Jurkat, Clone E6-1 (cell line): ENCODE measurements at regions not wholly inside any gene's neighbourhood (a gene's known extent, or its start where the extent isn't known, plus 50 kb on each side); places are given as distances from the start of the nearest gene placed in this dataset.

Experiments
- DNase-seq: peaks from one replicate; pipeline ENCODE4 v3.0.0-alpha.2; 2011; ENCODE audit warnings: low read depth, low spot score
- H3K4me3 ChIP-seq: 2 replicates; pipeline ENCODE4 v1.5.1; 2011; ENCODE audit warnings: mild to moderate bottlenecking, low read length, control low read depth, moderate library complexity

DNA sequence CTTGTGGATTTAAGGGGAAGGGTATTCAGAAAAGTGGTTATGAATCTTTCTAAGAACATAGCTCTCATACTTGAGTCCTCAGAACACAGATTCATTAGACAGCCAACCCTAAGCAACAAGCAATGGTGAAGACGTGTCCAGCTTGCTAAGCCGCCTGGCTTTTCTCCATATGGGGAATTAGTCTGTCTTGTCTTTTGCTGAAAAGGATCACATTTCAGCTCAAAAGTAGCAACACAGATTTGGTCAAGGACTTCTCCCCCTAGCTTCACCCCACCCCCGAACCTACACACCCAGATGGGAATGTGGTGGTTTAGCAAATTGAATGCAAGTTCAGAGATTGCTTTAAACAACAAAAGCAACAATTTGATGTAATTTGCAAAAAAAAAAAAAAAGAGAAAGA is 103.3 kb upstream of the RASGEF1B start:
- H3K4me3 ChIP-seq, result no peak overlapping the region
- DNase-seq, result no peak

DNA sequence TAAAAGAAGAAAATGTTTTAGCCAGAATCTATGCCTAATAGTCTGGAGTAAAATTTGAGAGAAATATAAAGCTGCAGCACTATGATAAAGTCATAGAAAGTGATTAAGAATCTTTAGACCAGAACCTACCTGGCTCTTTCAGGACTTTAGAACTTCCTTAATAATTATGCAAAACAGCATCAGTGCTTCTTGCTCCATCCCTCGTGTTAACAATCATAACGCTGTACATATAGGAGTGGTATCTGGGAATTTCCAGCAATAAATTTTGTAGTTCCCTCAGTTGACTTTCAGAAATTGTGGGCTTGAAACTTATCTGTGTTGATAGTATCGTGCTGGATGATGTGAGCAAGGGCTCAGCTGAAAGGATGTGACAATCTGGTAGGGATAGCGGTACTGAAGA is 102.1 kb upstream of the RASGEF1B start:
- no peak for DNase-seq
- H3K4me3 ChIP-seq, result no peak overlapping the region

DNA sequence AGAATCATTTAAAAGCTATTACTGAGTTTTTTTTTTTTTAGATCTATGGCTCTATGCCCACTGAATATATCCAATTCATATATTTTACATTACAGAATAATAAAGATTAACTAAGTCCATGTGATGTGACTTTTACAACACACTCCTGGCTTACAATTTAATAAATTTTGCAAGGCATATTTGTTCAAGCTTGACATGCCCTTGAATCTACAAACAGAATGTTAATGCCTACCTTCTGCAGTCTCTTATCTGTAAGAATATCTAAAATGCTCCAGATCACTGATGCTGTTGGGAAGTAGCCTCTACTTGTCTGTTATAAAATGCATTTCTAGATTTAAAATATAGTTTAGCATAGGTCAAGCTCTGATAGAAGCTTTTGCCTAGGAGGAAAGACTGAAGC is 100.7 kb upstream of the RASGEF1B start:
- no peak overlapping the region for H3K4me3 ChIP-seq
- DNase-seq, result no peak

DNA sequence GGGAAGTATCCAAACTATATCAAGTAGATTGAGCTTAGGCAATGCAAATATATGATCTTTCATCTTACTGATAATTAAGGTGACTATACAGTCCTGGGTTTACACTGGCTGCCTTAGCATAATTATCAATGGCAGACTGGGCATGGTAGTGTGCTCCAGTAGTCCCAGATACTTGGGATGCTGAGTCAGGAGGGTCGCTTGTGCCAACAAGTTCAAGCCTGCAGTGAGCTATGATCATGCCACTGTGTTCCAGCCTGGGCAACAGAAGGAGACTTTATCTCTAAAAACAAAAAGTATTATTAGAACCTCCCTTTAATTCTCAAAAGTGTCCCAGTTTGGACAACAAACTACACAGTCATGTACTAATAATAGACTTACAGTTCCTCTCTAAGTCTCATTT is 99.4 kb upstream of the RASGEF1B start:
- H3K4me3 ChIP-seq, result no peak overlapping the region
- no peak for DNase-seq

DNA sequence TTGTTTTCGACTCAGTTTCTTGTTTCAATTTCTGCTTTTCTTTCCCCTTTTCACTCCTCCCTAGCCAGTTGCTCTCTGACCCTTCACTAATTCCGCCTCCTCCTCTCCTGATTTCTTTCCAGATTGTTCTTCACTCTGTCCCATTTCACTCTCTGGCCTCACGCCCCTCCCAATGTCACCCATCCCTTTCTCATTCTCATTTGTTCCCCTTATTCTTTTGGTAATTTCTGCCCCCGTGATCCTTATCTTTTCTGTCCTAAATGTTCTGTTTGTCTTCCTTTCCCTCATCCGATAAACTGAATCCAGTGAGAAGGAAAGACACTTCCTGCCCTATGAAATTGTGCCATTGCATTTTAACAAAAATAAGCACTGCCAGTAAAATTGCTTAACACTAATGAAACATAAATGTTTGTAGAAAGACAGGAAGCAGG is 94.5 kb upstream of the RASGEF1B start:
- no peak for DNase-seq
- no peak overlapping the region for H3K4me3 ChIP-seq

DNA sequence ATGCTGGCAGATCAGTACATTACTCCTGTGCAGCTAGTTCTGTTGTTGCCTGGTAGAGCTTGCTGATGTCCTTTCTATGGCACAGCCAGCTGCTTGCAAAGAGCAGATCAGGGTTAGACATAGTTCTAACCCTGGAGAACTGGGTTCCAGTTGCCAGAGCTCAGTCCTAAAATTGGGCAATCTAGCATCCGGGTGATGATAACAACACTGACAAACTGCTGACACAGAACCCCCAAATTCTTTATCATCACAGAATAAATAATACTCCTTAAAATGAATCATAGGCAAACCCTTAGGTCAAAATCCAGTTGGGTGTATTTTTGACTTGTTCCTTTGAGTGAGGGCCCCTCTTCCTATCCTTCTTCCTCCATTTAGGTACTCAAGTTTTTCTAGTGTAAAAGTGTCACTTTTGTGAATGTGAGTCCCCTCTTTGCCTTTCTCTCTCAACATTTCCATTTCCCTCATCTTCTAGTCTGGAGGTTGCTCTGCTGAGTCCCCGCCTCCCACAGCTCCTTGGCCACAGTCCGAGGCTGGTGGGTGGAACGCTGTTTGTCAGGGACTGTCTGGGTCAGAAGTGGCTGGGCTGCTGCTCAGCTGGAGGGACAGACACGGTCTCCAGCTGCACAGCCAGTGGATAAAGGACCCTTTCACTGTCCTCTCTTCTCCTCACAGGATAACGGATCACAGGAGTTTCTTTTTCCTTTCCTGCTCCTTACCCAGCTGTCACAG is 93.6 kb upstream of the RASGEF1B start:
- no peak overlapping the region for H3K4me3 ChIP-seq
- no peak for DNase-seq

DNA sequence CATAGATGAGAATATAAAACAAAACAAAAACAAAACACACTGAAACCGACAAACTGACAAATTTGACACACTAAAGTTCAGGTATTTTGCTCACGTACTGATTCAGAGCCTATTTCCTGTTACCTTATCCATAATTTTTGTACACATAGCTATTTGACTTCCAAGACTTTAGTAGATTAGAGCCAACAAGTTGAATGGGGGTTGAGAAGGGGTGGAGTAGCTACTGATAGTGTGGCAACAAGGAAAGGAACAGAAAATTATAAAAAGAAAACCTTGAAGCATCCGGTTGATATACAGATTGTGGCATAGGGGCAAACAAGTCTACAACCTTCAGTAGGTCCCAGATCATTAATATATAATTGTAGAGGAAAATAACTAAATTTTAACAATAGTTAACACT is 92.3 kb upstream of the RASGEF1B start:
- no peak for DNase-seq
- no peak overlapping the region for H3K4me3 ChIP-seq

DNA sequence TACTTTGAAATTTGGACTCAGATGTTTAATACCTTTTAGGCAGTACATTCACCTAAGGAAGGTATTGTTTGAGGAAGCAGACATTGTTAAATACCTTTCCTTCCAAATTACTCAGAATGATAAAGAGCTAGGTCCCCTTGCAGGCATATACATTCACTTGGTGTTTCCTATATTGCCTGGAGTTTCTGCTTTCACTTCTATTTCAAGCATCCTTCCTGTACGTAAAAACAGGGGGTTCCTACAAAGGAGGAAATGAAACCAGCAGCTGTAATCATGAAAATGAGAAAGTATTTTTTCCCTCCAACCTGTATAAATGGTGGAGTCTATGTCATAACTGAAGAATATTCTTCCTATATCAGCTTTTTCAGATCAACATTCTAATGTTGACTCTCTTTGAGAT is 90.4 kb upstream of the RASGEF1B start:
- peak; percentile 15 for DNase-seq
- H3K4me3 ChIP-seq, result no peak overlapping the region

DNA sequence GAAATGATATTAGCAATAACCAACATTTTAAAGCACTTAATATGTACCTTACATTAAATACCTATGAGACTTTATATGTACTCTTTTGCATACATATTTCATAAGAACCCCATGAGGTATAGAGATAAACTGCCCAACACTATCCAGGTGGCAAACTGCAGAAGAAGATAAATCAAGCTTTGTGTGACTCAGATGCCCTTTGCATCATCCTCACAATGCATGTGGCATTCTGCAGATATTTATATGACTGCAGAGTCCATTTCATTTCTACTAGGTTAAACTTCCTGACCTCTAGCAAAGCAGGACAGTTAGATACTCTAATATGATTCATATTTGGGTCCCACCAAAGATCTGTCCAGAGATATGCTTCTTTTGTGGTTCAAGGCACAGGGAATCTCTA is 85.6 kb upstream of the RASGEF1B start:
- no peak overlapping the region for H3K4me3 ChIP-seq
- DNase-seq, result no peak

DNA sequence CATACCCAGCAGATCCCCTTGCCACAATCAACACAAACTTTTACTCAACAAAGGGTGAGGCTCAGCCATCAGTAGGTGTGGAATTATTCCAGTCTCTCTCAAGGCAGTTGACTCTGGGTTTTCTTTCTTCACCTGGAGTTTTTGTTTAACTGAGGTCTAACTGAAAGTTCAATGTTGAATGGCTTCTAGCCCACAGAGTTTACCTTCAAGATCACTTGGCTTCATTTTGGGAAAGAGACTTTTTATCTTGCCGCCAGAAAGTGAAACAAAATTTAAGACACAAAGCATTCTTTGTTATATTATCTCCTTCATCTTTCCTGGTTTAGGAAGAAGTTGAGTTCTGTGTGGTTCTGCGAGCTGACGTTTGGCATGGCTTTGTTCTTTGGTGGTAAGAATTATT is 83.8 kb upstream of the RASGEF1B start:
- peak; percentile 72 for DNase-seq

DNA sequence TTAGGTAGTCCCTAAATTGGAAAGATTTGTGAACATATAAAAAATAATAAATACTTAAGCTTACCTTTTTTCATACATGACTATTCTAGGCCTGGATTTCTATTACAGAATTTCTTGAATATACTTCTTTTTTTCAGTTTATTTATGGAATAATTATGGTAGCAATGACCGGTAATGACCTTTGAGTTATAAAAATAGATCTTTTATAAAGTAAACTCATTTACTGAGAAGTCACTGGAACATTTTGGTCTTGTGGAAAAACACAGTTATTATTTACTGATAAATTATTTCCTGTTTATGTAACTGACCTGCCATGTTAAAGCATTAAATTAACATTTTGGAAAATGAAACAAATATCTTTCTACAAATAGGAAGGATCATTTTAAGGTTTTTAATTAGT is 80.4 kb upstream of the RASGEF1B start:
- no peak overlapping the region for H3K4me3 ChIP-seq
- DNase-seq, result no peak

More for the DNA sequence above, 83.8 kb upstream of the RASGEF1B start:
- H3K4me3 ChIP-seq, result no peak overlapping the region

DNA sequence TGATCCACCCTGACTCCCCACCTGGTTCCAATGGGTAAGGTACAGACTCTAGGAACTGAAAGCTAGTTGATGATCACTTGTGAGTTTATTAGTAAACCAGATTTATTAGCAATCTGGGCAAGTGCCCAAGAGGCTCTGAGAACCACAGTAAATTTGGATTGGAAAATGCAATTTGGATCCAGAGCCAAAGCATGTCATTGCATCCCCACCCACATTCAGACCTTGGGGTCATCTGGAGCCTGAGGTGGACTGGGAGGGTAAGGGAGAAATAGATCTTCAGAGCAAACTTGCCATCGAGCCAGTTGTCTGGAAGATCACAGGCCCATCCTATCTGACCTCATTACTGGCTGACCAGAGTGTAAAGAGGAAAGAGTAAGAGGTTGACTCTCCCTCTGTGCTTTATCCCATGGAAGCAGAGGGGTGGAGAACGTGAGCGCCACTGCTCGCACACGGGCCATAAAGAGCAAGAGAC is 78.7 kb upstream of the RASGEF1B start:
- no peak overlapping the region for H3K4me3 ChIP-seq
- no peak for DNase-seq

DNA sequence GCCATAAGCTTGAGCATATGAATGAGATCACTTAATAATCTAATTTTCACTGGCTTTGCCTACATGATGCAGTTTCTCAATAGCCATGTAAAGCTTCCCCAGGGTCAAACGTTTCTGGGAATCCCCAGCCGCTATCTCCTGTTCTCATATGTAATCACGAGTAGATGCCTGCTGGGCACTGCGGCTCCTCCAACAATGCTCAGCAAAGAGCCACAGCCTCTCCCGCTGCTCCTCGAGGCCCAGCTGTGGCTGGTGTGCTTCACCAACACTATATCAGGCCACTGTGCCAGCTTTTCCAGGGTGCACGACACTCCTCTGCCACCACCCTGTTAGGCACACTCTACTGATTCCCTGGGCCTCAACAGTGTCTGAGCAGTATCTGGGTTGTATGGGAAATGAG is 78.3 kb upstream of the RASGEF1B start:
- H3K4me3 ChIP-seq, result no peak overlapping the region
- DNase-seq, result no peak

DNA sequence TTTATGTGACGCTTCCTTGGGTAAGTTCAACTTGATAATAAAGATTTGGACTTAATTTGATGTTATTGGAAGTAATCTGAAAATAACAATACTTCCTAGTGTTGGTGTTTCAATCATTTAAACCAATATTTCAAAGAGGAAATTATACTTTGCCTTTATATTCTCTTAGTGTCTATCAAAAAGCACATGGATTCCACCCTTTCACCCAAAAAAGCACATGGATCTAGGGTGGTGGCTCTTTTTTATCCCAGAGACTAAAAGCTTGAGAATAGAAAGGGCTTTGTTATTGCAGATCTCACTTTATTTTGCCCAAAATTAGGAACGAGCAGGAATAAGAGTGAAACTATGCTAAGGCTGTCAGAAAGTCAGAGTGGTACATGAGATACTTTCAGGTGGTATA is 75.1 kb upstream of the RASGEF1B start:
- DNase-seq, result no peak
- H3K4me3 ChIP-seq, result no peak overlapping the region

DNA sequence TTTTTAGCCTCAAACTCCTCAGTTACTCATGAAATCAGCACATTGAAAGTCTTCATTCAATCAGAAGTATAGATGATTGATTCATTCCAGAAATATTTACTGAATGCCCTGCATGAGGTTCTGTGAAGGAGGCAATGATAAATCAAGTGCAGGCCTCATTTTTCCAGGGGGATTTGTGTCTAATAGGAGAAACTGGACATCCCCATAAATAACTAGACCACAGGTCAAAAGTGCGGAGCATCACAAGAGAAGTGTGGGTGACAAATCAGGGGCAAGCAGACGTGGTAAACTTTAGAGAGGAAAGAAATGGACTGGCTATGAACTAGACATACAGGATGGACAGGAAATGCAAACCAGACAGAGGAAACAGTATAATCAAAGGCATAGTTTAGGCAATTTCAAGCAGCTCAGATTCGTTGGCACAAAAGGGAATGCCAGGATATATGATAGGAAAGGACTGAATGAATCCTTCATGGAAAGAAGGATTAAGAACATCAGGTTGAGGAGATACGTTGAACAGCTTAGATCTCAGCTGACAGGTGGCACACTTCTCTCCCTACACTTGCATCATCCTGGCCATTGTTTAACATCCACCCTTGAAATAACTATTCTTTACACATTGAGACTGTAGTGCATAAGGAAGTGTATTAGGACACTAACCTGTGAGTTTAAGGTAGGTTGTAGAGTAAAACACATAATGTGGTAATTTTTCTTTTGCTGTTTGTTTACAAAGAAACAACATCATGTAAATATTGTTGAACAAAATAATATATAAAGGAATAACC is 69.6 kb upstream of the RASGEF1B start:
- DNase-seq, result no peak
- H3K4me3 ChIP-seq, result no peak overlapping the region

DNA sequence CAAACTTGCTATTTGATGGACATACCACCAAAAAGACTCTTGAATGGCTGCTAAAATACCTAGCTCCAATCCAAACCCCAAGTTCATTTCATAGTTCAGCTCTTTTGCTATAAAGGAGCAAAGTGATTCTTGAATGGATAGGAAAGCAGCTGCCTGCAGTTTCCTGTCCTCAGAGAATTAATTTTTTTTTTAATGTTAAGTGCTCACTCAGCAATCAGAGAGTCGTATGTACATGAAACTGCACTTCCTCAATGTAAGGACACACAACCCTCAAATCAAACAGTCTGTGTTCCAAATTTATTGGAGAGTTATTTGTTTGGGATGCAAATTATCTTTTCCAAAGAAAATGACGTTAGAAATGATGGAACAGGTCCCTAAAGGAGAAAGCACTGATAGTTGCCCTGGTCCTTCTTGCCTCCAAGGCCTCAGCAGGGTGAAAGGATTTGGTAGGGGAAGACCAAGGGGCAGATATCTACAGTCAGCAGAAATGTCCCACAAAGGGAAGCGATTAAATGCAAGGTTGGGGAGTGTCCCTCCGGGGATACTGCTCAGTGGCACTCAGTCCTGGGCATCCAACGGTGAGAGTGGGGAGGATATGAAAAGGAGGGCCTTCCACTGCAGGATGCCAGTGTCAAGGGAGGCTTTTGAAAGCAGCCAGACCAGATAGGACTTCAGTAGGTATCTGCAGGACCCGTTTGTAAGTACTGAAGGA is 67.2 kb upstream of the RASGEF1B start:
- DNase-seq, result no peak
- no peak overlapping the region for H3K4me3 ChIP-seq

DNA sequence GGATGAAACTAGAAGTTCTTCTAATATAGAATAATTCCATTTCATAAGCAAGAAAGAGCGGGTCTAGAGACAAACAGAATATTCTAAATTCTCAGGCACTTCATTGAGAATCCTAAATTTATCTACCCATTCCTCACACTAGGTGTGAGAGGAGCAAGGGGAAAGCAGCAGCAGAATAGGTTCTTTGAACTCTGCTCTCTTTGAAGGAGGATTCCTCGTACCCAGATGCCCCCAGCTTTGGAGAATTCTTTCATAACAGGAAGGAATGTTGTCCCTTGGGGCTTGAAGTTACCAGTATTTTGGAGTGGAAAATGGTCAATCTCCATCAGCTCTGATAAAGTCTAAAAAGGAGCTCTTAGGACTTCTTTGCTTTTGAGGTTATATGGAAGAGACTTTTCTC is 59.7 kb upstream of the RASGEF1B start:
- DNase-seq, result no peak
- no peak overlapping the region for H3K4me3 ChIP-seq

DNA sequence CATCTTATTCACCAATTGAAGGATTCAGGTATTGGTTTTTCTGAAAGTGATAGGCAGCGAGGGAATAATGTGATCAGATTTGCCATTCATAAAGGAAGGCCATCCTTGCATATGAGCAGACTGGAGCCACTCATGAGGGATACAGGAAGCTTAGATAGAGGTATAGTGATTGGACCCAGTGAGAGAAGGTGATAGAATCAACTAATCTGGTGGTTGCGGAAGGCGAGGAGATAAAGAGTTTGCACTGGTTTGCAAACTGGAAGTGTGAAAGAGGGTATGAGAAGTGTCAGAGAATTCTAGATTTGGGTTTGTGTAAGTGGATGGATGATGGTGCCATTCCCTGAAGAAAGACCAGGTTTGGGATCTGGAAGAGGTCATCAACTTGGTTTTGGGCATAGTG is 57.3 kb upstream of the RASGEF1B start:
- no peak for DNase-seq
- H3K4me3 ChIP-seq, result no peak overlapping the region

DNA sequence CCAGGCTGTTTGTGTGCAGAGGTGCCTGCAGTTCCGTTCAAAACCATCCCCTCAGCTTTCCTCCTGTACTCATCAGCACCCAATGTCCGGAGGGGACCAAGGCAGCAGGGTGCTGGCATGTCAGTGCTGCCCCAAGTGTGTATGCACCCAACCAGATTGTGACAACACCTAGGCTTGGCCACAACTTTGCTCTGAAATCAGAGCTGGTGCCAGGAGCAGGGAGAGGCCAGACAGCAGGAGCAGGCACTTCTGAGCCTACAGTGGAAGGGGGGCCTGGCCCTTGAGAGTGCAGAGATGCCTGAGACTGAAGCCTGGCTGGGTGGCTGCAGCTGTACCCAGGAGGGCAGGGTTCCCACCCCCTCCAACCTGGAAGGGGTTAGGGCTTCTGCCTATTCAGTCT is 56.5 kb upstream of the RASGEF1B start:
- no peak overlapping the region for H3K4me3 ChIP-seq
- DNase-seq, result no peak

DNA sequence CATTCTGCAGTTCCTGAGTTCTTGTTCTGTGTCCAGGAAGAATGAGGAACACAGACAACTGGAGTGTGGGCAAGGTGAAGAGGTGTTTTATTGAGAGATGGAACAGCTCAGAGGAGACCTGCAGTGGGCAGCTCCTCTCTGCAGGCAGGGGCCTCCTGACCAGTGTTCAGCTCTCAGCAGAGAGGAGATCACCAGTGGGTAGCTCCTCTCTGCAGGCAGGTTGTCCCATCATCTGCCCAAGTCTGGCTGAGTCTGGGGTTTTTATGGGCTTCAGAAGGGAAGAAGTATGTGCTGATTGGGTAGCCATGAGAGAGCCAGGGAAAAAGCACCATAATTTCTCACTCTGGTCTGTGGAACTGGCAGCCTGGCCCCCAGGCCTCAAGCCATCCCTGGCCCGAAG is 56.0 kb upstream of the RASGEF1B start:
- DNase-seq, result no peak
- H3K4me3 ChIP-seq, result no peak overlapping the region
